ENCODE measurements at regions not wholly inside any gene's neighbourhood (a gene's known extent, or its start where the extent isn't known, plus 50 kb on each side); places are given as distances from the start of the nearest gene placed in this dataset.
A peak's percentile ranks its signal among the peaks of the same experiment; 100 is the strongest.

GRCh38 chr21:27819299-27819698, 852.4 kb upstream of the ADAMTS5 start:
- CTCF ChIA-PET (ENCODE audit: partially characterized antibody): no interaction called here
- H3K27ac ChIP-seq (ENCODE audit: low read depth, low read length): no peak overlapping the region
- DNase-seq: no peak
- H3K4me1 Mint-ChIP-seq: no peaks in the 10 kb centered on the region
- H3K4me3 Mint-ChIP-seq: no peak overlapping the region
- no peaks in the 10 kb centered on the region for H3K27me3 ChIP-seq (ENCODE audit: insufficient read depth, low read length)
- no peaks in the 10 kb centered on the region for H3K36me3 Mint-ChIP-seq
- H3K9me3 ChIP-seq (ENCODE audit: control insufficient read depth in 1 of 2, low read length in 2 of 2): no peaks in the 10 kb centered on the region
- POLR2A ChIA-PET (ENCODE audit: partially characterized antibody): no interaction called here
- peak overlapping the region in 1 of 7 donors; percentile 8 for H3K27ac Mint-ChIP-seq
- H3K36me3 ChIP-seq (ENCODE audit: insufficient read depth, low read length): no peaks in the 10 kb centered on the region
- no peaks in the 10 kb centered on the region for H3K27me3 Mint-ChIP-seq
- no peak overlapping the region for H3K4me3 ChIP-seq (ENCODE audit: low read length in 2 of 2)
- intact Hi-C loops (cut with micrococcal nuclease): no loop called here
- peaks cover 0 to 2% (median 0%) of the 10 kb centered on the region in 8 donors for H3K9me3 Mint-ChIP-seq
- H3K4me1 ChIP-seq (ENCODE audit: insufficient read depth, low read length): no peaks in the 10 kb centered on the region

- peaks cover 0 to 2% (median 0%) of the 10 kb centered on the region in 8 donors for H3K9me3 Mint-ChIP-seq
- CTCF ChIA-PET (ENCODE audit: partially characterized antibody): no interaction called here
Measured at GRCh38 chr21:27818847-27819246, 852.0 kb upstream of the ADAMTS5 start.

GRCh38 chr21:27817902-27818623, 851.2 kb upstream of the ADAMTS5 start:
- ChIA-PET CTCF (ENCODE audit: partially characterized antibody) (no interaction called here), POLR2A (ENCODE audit: partially characterized antibody) (no interaction called here)
- no peaks in the 10 kb centered on the region for H3K36me3 ChIP-seq (ENCODE audit: insufficient read depth, low read length)
- no peak for DNase-seq
- H3K4me3 ChIP-seq (ENCODE audit: low read length in 2 of 2): no peak overlapping the region
- H3K27me3 ChIP-seq (ENCODE audit: insufficient read depth, low read length): no peaks in the 10 kb centered on the region
- no peak overlapping the region for H3K27ac Mint-ChIP-seq
- H3K9me3 ChIP-seq (ENCODE audit: control insufficient read depth in 1 of 2, low read length in 2 of 2): no peaks in the 10 kb centered on the region
- no peaks in the 10 kb centered on the region for H3K27me3 Mint-ChIP-seq
- no peaks in the 10 kb centered on the region for H3K36me3 Mint-ChIP-seq
- H3K4me1 Mint-ChIP-seq: no peaks in the 10 kb centered on the region
- no peaks in the 10 kb centered on the region for H3K4me1 ChIP-seq (ENCODE audit: insufficient read depth, low read length)
- H3K4me3 Mint-ChIP-seq: no peak overlapping the region
- no peak overlapping the region for H3K27ac ChIP-seq (ENCODE audit: low read depth, low read length)
- peaks cover 0 to 2% (median 0%) of the 10 kb centered on the region in 8 donors for H3K9me3 Mint-ChIP-seq
- intact Hi-C loops (cut with micrococcal nuclease): no loop called here

More at GRCh38 chr21:27818847-27819246, 852.0 kb upstream of the ADAMTS5 start:
- Histone ChIP-seq H3K4me3 (ENCODE audit: low read length in 2 of 2) (no peak overlapping the region), H3K4me1 (ENCODE audit: insufficient read depth, low read length) (no peaks in the 10 kb centered on the region), H3K9me3 (ENCODE audit: control insufficient read depth in 1 of 2, low read length in 2 of 2) (no peaks in the 10 kb centered on the region), H3K27ac (ENCODE audit: low read depth, low read length) (no peak overlapping the region), H3K27me3 (ENCODE audit: insufficient read depth, low read length) (no peaks in the 10 kb centered on the region), H3K36me3 (ENCODE audit: insufficient read depth, low read length) (no peaks in the 10 kb centered on the region)
- Mint-ChIP-seq H3K27me3 (no peaks in the 10 kb centered on the region), H3K4me1 (no peaks in the 10 kb centered on the region), H3K4me3 (no peak overlapping the region), H3K36me3 (no peaks in the 10 kb centered on the region), H3K27ac (no peak overlapping the region)
- intact Hi-C loops (cut with micrococcal nuclease): no loop called here
- no peak for DNase-seq
- POLR2A ChIA-PET (ENCODE audit: partially characterized antibody): no interaction called here

GRCh38 chr21:27817074-27817473, 850.2 kb upstream of the ADAMTS5 start:
- no peaks in the 10 kb centered on the region for H3K36me3 Mint-ChIP-seq
- H3K9me3 Mint-ChIP-seq: peaks cover 0 to 2% (median 0%) of the 10 kb centered on the region in 8 donors
- no peak overlapping the region for H3K27ac Mint-ChIP-seq
- Histone ChIP-seq H3K36me3 (ENCODE audit: insufficient read depth, low read length) (no peaks in the 10 kb centered on the region), H3K27ac (ENCODE audit: low read depth, low read length) (no peak overlapping the region), H3K27me3 (ENCODE audit: insufficient read depth, low read length) (no peaks in the 10 kb centered on the region), H3K4me1 (ENCODE audit: insufficient read depth, low read length) (no peaks in the 10 kb centered on the region), H3K9me3 (ENCODE audit: control insufficient read depth in 1 of 2, low read length in 2 of 2) (no peaks in the 10 kb centered on the region), H3K4me3 (ENCODE audit: low read length in 2 of 2) (no peak overlapping the region)
- no peaks in the 10 kb centered on the region for H3K4me1 Mint-ChIP-seq
- intact Hi-C loops (cut with micrococcal nuclease): no loop called here
- CTCF ChIA-PET (ENCODE audit: partially characterized antibody): no interaction called here
- POLR2A ChIA-PET (ENCODE audit: partially characterized antibody): no interaction called here
- DNase-seq: no peak
- no peak overlapping the region for H3K4me3 Mint-ChIP-seq
- H3K27me3 Mint-ChIP-seq: no peaks in the 10 kb centered on the region

- Mint-ChIP-seq H3K4me1 (no peaks in the 10 kb centered on the region), H3K27me3 (no peaks in the 10 kb centered on the region), H3K36me3 (no peaks in the 10 kb centered on the region), H3K27ac (no peak overlapping the region), H3K9me3 (peaks cover 0 to 2% (median 0%) of the 10 kb centered on the region in 8 donors), H3K4me3 (no peak overlapping the region)
- no peaks in the 10 kb centered on the region for H3K27me3 ChIP-seq (ENCODE audit: insufficient read depth, low read length)
- intact Hi-C loops (cut with micrococcal nuclease): no loop called here
- POLR2A ChIA-PET (ENCODE audit: partially characterized antibody): no interaction called here
- no peaks in the 10 kb centered on the region for H3K4me1 ChIP-seq (ENCODE audit: insufficient read depth, low read length)
- H3K9me3 ChIP-seq (ENCODE audit: control insufficient read depth in 1 of 2, low read length in 2 of 2): no peaks in the 10 kb centered on the region
- no peak overlapping the region for H3K27ac ChIP-seq (ENCODE audit: low read depth, low read length)
- H3K36me3 ChIP-seq (ENCODE audit: insufficient read depth, low read length): no peaks in the 10 kb centered on the region
- H3K4me3 ChIP-seq (ENCODE audit: low read length in 2 of 2): no peak overlapping the region
- CTCF ChIA-PET (ENCODE audit: partially characterized antibody): no interaction called here
- no peak for DNase-seq
Measured at GRCh38 chr21:27816301-27816700, 849.4 kb upstream of the ADAMTS5 start.

GRCh38 chr21:27814226-27814625, 847.3 kb upstream of the ADAMTS5 start:
- intact Hi-C loops (cut with micrococcal nuclease): no loop called here
- no peaks in the 10 kb centered on the region for H3K9me3 Mint-ChIP-seq
- no peak overlapping the region for H3K27ac Mint-ChIP-seq
- no peaks in the 10 kb centered on the region for H3K9me3 ChIP-seq (ENCODE audit: control insufficient read depth in 1 of 2, low read length in 2 of 2)
- no peaks in the 10 kb centered on the region for H3K4me1 Mint-ChIP-seq
- H3K36me3 Mint-ChIP-seq: no peaks in the 10 kb centered on the region
- no peak overlapping the region for H3K4me3 ChIP-seq (ENCODE audit: low read length in 2 of 2)
- ChIA-PET CTCF (ENCODE audit: partially characterized antibody) (no interaction called here), POLR2A (ENCODE audit: partially characterized antibody) (no interaction called here)
- H3K27ac ChIP-seq (ENCODE audit: low read depth, low read length): no peak overlapping the region
- no peaks in the 10 kb centered on the region for H3K27me3 ChIP-seq (ENCODE audit: insufficient read depth, low read length)
- no peak overlapping the region for H3K4me3 Mint-ChIP-seq
- H3K27me3 Mint-ChIP-seq: no peaks in the 10 kb centered on the region
- H3K36me3 ChIP-seq (ENCODE audit: insufficient read depth, low read length): no peaks in the 10 kb centered on the region
- no peaks in the 10 kb centered on the region for H3K4me1 ChIP-seq (ENCODE audit: insufficient read depth, low read length)
- no peak for DNase-seq

- POLR2A ChIA-PET (ENCODE audit: partially characterized antibody): no interaction called here
- CTCF ChIA-PET (ENCODE audit: partially characterized antibody): no interaction called here
- no peaks in the 10 kb centered on the region for H3K27me3 Mint-ChIP-seq
Measured at GRCh38 chr21:27813750-27814149, 846.9 kb upstream of the ADAMTS5 start.

GRCh38 chr21:27813344-27813743, 846.5 kb upstream of the ADAMTS5 start:
- Mint-ChIP-seq H3K27ac (no peak overlapping the region), H3K4me3 (no peak overlapping the region), H3K4me1 (no peaks in the 10 kb centered on the region), H3K27me3 (no peaks in the 10 kb centered on the region), H3K9me3 (no peaks in the 10 kb centered on the region), H3K36me3 (no peaks in the 10 kb centered on the region)
- ChIA-PET POLR2A (ENCODE audit: partially characterized antibody) (no interaction called here), CTCF (ENCODE audit: partially characterized antibody) (no interaction called here)
- H3K4me3 ChIP-seq (ENCODE audit: low read length in 2 of 2): no peak overlapping the region
- H3K27me3 ChIP-seq (ENCODE audit: insufficient read depth, low read length): no peaks in the 10 kb centered on the region
- no peak for DNase-seq
- no peaks in the 10 kb centered on the region for H3K36me3 ChIP-seq (ENCODE audit: insufficient read depth, low read length)
- H3K27ac ChIP-seq (ENCODE audit: low read depth, low read length): no peak overlapping the region
- H3K9me3 ChIP-seq (ENCODE audit: control insufficient read depth in 1 of 2, low read length in 2 of 2): no peaks in the 10 kb centered on the region
- H3K4me1 ChIP-seq (ENCODE audit: insufficient read depth, low read length): no peaks in the 10 kb centered on the region
- intact Hi-C loops (cut with micrococcal nuclease): no loop called here

More at GRCh38 chr21:27813750-27814149, 846.9 kb upstream of the ADAMTS5 start:
- Histone ChIP-seq H3K36me3 (ENCODE audit: insufficient read depth, low read length) (no peaks in the 10 kb centered on the region), H3K27me3 (ENCODE audit: insufficient read depth, low read length) (no peaks in the 10 kb centered on the region), H3K27ac (ENCODE audit: low read depth, low read length) (no peak overlapping the region), H3K9me3 (ENCODE audit: control insufficient read depth in 1 of 2, low read length in 2 of 2) (no peaks in the 10 kb centered on the region), H3K4me3 (ENCODE audit: low read length in 2 of 2) (no peak overlapping the region), H3K4me1 (ENCODE audit: insufficient read depth, low read length) (no peaks in the 10 kb centered on the region)
- intact Hi-C loops (cut with micrococcal nuclease): no loop called here
- Mint-ChIP-seq H3K36me3 (no peaks in the 10 kb centered on the region), H3K4me3 (no peak overlapping the region), H3K4me1 (no peaks in the 10 kb centered on the region), H3K9me3 (no peaks in the 10 kb centered on the region), H3K27ac (no peak overlapping the region)
- no peak for DNase-seq

All from CD4-positive, alpha-beta memory T cell (primary cell).